HepG2 (cell line): ENCODE measurements at regions not wholly inside any gene's neighbourhood (a gene's known extent, or its start where the extent isn't known, plus 50 kb on each side); places are given as distances from the start of the nearest gene placed in this dataset.
A peak's percentile ranks its signal among the peaks of the same experiment; 100 is the strongest.

Experiments
- ATF7 ChIP-seq, 2 experiments: fragments of 450-650 bp in 1 of 2; sonication (generic) in 1 of 2; formaldehyde crosslinking in 1 of 2; IDR thresholded peaks; 2 replicates each; pipeline versions ENCODE4 v1.4.0 to v1.6.1; 2016 to 2020; ENCODE audit warnings: antibody characterized with exemption in 1 of 2, mild to moderate bottlenecking in 1 of 2, missing genetic modification reagents in 1 of 2
- CBX5 ChIP-seq: sonication (generic); formaldehyde crosslinking; IDR thresholded peaks from 2 replicates; pipeline ENCODE4 v1.4.0; 2020; ENCODE audit warnings: missing genetic modification reagents, borderline replicate concordance
- FOSL2 ChIP-seq: sonication (generic); formaldehyde crosslinking; IDR thresholded peaks from 2 replicates; pipeline ENCODE4 v1.4.0; 2020; ENCODE audit warnings: missing genetic modification reagents
- FOXJ3 ChIP-seq: sonication (generic); formaldehyde crosslinking; IDR thresholded peaks from 2 replicates; pipeline ENCODE4 v1.4.0; 2020; ENCODE audit warnings: missing genetic modification reagents, mild to moderate bottlenecking, borderline replicate concordance
- FOXK1 ChIP-seq: sonication (generic); formaldehyde crosslinking; IDR thresholded peaks from 2 replicates; pipeline ENCODE4 v1.4.0; 2020; ENCODE audit warnings: low read depth, missing genetic modification reagents, borderline replicate concordance
- GTF3A ChIP-seq: sonication (generic); formaldehyde crosslinking; conservative IDR thresholded peaks from 2 replicates; pipeline ENCODE4 v1.4.0; 2020; ENCODE audit warnings: mild to moderate bottlenecking, missing genetic modification reagents
- HMG20A ChIP-seq: IDR thresholded peaks from 2 replicates; pipeline ENCODE4 v1.6.1; 2016; ENCODE audit warnings: borderline replicate concordance
- MIER2 ChIP-seq: IDR thresholded peaks from 2 replicates; pipeline ENCODE4 v1.6.1; 2016; ENCODE audit warnings: missing biosample characterization, missing genetic modification reagents
- SOX5 ChIP-seq: IDR thresholded peaks from 2 replicates; pipeline ENCODE4 v1.6.1; 2016; ENCODE audit warnings: borderline replicate concordance
- SP4 ChIP-seq: sonication (generic); formaldehyde crosslinking; IDR thresholded peaks from 2 replicates; pipeline ENCODE4 v1.8.1; 2023; ENCODE audit warnings: mild to moderate bottlenecking, missing genetic modification reagents
- TCF7 ChIP-seq: sonication (generic); IDR thresholded peaks from 2 replicates; pipeline ENCODE4 v1.6.1; 2016; ENCODE audit warnings: antibody characterized with exemption, low read depth
- TRIM24 ChIP-seq: sonication (generic); formaldehyde crosslinking; IDR thresholded peaks from 2 replicates; pipeline ENCODE4 v1.8.0; 2022; ENCODE audit warnings: mild to moderate bottlenecking, missing genetic modification reagents
- YY1 ChIP-seq: IDR thresholded peaks from 2 replicates; pipeline ENCODE4 v1.6.1; 2011; ENCODE audit warnings: low read length, low read depth, moderate library complexity, mild to moderate bottlenecking; ENCODE audit not compliant: insufficient read depth, insufficient replicate concordance
- ZMYM4 ChIP-seq: sonication (generic); formaldehyde crosslinking; IDR thresholded peaks from 2 replicates; pipeline ENCODE4 v1.8.1; 2023; ENCODE audit warnings: mild to moderate bottlenecking, missing genetic modification reagents
- ZNF430 ChIP-seq: sonication (generic); formaldehyde crosslinking; IDR thresholded peaks from 2 replicates; pipeline ENCODE4 v1.9.0; 2021; ENCODE audit warnings: mild to moderate bottlenecking, missing genetic modification reagents
- ZNF556 ChIP-seq: sonication (generic); formaldehyde crosslinking; IDR thresholded peaks from 2 replicates; pipeline ENCODE4 v1.4.0; 2020; ENCODE audit warnings: mild to moderate bottlenecking, missing genetic modification reagents, borderline replicate concordance
- ZNF878 ChIP-seq: sonication (generic); formaldehyde crosslinking; IDR thresholded peaks from 2 replicates; pipeline ENCODE4 v1.8.1; 2023; ENCODE audit warnings: mild to moderate bottlenecking, missing genetic modification reagents, moderate library complexity
- TF ChIP-seq, protein P1 (sequence below): sonication (generic); formaldehyde crosslinking; IDR thresholded peaks from 2 replicates; pipeline ENCODE4 v1.4.0; 2020; ENCODE audit warnings: missing genetic modification reagents
- TF ChIP-seq, protein P2 (sequence below): sonication (generic); formaldehyde crosslinking; IDR thresholded peaks from 2 replicates; pipeline ENCODE4 v1.5.0; 2020; ENCODE audit warnings: missing genetic modification reagents, mild to moderate bottlenecking, borderline replicate concordance
- TF ChIP-seq, protein P3 (sequence below), 2 experiments: IDR thresholded peaks; 2 replicates each; pipeline ENCODE4 v1.6.1; 2011 to 2012; ENCODE audit warnings: low read length in 2 of 2, borderline replicate concordance in 1 of 2, low read depth in 1 of 2, mild to moderate bottlenecking in 1 of 2, moderate library complexity in 1 of 2
- TF ChIP-seq, protein P4 (sequence below): IDR thresholded peaks from 2 replicates; pipeline ENCODE4 v1.6.1; 2018; ENCODE audit warnings: missing genetic modification reagents, mild to moderate bottlenecking, missing compliant biosample characterization

DNA sequence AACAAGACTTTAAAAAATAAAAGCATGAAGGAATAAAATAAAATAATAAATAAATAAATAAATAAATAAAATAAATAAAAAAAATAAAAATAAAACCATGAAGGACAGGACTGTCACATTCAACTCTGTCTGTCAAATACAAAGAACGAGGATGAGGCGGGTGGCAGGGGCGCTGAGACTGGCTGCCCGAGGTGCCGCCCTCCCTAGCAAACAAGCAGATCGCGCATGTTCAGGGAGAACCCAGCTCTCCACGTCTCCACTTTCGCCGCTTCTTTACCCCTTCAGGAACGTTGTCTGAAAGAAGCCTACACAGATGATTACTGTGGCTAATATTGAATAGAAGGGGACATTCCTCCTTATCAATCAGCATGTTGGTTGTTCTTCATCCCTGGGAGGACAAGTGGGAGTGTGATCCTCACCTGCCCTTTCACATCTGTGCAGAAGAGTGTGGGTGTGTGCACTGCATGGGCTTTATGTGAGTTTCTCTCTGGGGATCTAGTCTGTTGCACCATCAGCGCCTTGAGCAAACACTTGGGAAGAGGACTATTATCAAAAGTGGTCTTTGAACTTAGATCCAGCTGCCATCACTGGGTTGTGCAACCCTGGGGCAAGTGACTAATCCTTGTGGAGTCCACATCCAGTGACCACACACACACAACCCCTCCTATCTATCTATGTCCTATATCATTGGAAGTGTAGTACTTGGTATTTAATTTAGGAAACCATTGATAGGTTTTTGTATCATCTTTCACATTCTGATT is 399.2 kb downstream of the IRX2 start (continued):
- TF ChIP-seq, protein P1, sequence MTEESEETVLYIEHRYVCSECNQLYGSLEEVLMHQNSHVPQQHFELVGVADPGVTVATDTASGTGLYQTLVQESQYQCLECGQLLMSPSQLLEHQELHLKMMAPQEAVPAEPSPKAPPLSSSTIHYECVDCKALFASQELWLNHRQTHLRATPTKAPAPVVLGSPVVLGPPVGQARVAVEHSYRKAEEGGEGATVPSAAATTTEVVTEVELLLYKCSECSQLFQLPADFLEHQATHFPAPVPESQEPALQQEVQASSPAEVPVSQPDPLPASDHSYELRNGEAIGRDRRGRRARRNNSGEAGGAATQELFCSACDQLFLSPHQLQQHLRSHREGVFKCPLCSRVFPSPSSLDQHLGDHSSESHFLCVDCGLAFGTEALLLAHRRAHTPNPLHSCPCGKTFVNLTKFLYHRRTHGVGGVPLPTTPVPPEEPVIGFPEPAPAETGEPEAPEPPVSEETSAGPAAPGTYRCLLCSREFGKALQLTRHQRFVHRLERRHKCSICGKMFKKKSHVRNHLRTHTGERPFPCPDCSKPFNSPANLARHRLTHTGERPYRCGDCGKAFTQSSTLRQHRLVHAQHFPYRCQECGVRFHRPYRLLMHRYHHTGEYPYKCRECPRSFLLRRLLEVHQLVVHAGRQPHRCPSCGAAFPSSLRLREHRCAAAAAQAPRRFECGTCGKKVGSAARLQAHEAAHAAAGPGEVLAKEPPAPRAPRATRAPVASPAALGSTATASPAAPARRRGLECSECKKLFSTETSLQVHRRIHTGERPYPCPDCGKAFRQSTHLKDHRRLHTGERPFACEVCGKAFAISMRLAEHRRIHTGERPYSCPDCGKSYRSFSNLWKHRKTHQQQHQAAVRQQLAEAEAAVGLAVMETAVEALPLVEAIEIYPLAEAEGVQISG (CRISPR knock-in tag), result 0 out of 2 replicates have a peak, but pooled peaks have one; percentile 40
- TF ChIP-seq SP4 (CRISPR knock-in tag) (no peak), FOXK1 (CRISPR knock-in tag) (peak; percentile 42; the same call in 1 of the 2 replicates), ZNF878 (CRISPR knock-in tag) (no peak), ZNF430 (CRISPR knock-in tag) (0 out of 2 replicates have a peak, but pooled peaks have one; percentile 28), FOSL2 (CRISPR knock-in tag) (peak; percentile 99), ZMYM4 (peak; percentile 89), CBX5 (CRISPR knock-in tag) (peak; percentile 91), ZNF556 (CRISPR knock-in tag) (peak; percentile 31; the same call in 1 of the 2 replicates), MIER2 (CRISPR knock-in tag) (peak; percentile 85), FOXJ3 (CRISPR knock-in tag) (peak; percentile 68; the same call in 1 of the 2 replicates), YY1 (peak; percentile 28), TCF7 (peak; percentile 27; the same call in 1 of the 2 replicates), SOX5 (peak; percentile 77; the same call in 1 of the 2 replicates), GTF3A (CRISPR knock-in tag) (no peak), ATF7 (IDR thresholded peaks at IDR 0.05) (0 out of 2 replicates have a peak, but pooled peaks have one; percentile 29), ATF7 (CRISPR knock-in tag; IDR thresholded peaks at IDR 0.05) (no peak), HMG20A (CRISPR knock-in tag) (peak; percentile 50; the same call in 1 of the 2 replicates), TRIM24 (CRISPR knock-in tag) (peak; percentile 86)
- TF ChIP-seq, protein P2, sequence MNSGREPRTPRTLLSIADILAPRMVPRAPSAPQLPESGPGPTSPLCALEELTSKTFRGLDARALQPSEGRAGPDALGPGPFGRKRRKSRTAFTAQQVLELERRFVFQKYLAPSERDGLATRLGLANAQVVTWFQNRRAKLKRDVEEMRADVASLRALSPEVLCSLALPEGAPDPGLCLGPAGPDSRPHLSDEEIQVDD (CRISPR knock-in tag), result no peak
- TF ChIP-seq, protein P3, sequence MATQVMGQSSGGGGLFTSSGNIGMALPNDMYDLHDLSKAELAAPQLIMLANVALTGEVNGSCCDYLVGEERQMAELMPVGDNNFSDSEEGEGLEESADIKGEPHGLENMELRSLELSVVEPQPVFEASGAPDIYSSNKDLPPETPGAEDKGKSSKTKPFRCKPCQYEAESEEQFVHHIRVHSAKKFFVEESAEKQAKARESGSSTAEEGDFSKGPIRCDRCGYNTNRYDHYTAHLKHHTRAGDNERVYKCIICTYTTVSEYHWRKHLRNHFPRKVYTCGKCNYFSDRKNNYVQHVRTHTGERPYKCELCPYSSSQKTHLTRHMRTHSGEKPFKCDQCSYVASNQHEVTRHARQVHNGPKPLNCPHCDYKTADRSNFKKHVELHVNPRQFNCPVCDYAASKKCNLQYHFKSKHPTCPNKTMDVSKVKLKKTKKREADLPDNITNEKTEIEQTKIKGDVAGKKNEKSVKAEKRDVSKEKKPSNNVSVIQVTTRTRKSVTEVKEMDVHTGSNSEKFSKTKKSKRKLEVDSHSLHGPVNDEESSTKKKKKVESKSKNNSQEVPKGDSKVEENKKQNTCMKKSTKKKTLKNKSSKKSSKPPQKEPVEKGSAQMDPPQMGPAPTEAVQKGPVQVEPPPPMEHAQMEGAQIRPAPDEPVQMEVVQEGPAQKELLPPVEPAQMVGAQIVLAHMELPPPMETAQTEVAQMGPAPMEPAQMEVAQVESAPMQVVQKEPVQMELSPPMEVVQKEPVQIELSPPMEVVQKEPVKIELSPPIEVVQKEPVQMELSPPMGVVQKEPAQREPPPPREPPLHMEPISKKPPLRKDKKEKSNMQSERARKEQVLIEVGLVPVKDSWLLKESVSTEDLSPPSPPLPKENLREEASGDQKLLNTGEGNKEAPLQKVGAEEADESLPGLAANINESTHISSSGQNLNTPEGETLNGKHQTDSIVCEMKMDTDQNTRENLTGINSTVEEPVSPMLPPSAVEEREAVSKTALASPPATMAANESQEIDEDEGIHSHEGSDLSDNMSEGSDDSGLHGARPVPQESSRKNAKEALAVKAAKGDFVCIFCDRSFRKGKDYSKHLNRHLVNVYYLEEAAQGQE (IDR thresholded peaks at IDR 0.05; ENCODE audit: borderline replicate concordance in 1 of 2, low read depth in 1 of 2, low read length in 2 of 2), result peak in 1 of 2 experiments; percentile 48; a peak in 1 of 4 replicates
- TF ChIP-seq, protein P4, sequence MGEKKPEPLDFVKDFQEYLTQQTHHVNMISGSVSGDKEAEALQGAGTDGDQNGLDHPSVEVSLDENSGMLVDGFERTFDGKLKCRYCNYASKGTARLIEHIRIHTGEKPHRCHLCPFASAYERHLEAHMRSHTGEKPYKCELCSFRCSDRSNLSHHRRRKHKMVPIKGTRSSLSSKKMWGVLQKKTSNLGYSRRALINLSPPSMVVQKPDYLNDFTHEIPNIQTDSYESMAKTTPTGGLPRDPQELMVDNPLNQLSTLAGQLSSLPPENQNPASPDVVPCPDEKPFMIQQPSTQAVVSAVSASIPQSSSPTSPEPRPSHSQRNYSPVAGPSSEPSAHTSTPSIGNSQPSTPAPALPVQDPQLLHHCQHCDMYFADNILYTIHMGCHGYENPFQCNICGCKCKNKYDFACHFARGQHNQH, result peak; percentile 34; the same call in 1 of the 2 replicates
